ENCODE measurements at regions not wholly inside any gene's neighbourhood (a gene's known extent, or its start where the extent isn't known, plus 50 kb on each side); places are given as distances from the start of the nearest gene placed in this dataset.

DNA sequence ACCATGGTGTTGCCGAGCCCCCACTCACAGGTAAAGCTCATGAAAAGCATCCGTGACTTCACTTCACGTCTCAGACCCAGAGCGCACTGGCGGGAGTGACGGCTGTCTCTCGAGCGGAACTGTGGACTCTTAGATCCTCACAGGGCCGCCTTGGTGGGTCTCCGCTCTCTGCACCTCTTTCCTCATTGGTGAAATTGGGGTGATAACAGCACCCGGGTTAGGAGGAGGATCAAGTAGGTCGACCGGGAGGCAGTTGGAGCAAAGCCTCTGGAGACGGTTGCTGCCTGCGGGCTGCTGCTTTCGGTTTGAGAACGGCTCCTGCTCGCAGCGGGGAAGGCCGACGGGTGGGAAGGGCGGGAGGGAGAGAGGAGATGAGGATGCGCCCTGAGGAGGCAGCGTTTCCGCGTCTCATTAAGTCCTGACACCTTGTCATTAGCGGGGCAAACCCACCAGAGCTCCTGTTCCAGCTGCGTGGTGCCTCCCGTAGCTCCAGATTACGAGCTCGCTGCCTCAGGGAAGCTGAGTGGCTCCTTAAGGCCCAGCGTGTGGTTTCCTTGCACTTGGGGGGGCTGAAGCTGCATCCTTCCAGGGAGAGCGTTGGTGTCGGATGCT lies 51.9 kb upstream of the CFAP46 start:
- no peak for DNase-seq (ENCODE audit: low spot score)
- ChIA-PET CTCF (no interaction called here), POLR2A (ENCODE audit: low non-redundant PET) (no interaction called here)
- no peak for TF ChIP-seq CTCF (conservative IDR thresholded peaks at IDR 0.05; ENCODE audit: low read depth)
- H3K27ac ChIP-seq: no peak overlapping the region

- DNase-seq (ENCODE audit: low spot score): no peak
- no peak overlapping the region for H3K27ac ChIP-seq
- POLR2A ChIA-PET (ENCODE audit: low non-redundant PET): interaction anchor here (0.5 kb wide), 1 partner anchor 158 kb away, joined by 4 read pairs; no protein-coding TSS in a partner anchor
- TF ChIP-seq CTCF (conservative IDR thresholded peaks at IDR 0.05; ENCODE audit: low read depth): no peak
- CTCF ChIA-PET: interaction anchor here (0.7 kb wide), 1 partner anchor 60 kb away, joined by 3 read pairs; no protein-coding TSS in a partner anchor
These were observed 51.2 kb upstream of the CFAP46 start for GRCh38 chr10:132993271-132994184.

DNA sequence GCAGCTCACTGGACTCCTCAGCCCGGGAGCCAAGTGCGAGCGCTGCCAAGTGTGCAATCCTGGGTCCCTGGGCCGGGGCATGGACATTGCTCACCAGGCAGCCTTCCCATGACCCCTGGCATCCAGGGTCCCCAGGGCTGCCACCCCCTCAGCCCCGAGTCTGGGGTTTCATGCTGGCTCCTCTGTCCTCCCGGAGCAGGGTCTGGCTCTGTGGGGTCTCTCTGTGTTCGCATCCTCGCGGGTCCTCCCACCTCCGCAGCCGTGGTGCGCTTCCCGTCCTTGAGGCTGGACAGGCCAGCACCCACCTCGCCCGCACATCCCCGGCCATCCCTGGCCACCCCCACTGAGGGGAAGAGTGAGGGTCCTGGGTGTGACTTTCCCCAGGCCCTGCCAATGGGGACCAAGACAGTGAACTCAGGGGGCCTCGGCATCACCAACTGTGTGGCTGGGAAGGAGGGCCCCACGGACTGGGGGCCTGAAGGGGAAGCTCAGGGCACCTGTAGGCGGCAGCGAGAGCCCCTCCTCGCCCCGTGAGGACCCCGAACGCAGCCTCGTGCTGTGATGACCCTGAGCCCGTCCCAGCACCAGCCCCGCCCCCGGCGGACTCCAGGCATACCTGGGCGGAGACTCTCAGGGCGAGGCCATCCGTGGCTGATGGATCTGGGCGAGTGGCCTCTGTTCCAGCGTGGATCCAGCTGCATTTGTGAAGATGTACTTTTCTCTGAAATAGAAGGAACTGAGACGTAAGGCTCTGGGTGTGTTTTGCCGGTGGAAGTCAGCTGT lies 50.3 kb upstream of the CFAP46 start:
- ChIA-PET CTCF (interaction anchor here (0.7 kb wide), 1 partner anchor 61 kb away, joined by 3 read pairs; no protein-coding TSS in a partner anchor), POLR2A (ENCODE audit: low non-redundant PET) (interaction anchor here (0.5 kb wide), 1 partner anchor 159 kb away, joined by 4 read pairs; no protein-coding TSS in a partner anchor)
- H3K27ac ChIP-seq: no peak overlapping the region
- DNase-seq (ENCODE audit: low spot score): no peak
- TF ChIP-seq CTCF (conservative IDR thresholded peaks at IDR 0.05; ENCODE audit: low read depth): no peak
